Fibroblast of lung (primary cell): ENCODE measurements at regions not wholly inside any gene's neighbourhood (a gene's known extent, or its start where the extent isn't known, plus 50 kb on each side); places are given as distances from the start of the nearest gene placed in this dataset.

Experiments used
- DNase-seq, 2 donors: peaks; one replicate each; pipeline versions ENCODE4 v3.0.0 to v3.0.0-alpha.2; 2010; ENCODE audit warnings: low read depth in 2 of 2
- H2AFZ ChIP-seq: 2 replicates; pipeline ENCODE4 v1.5.1; 2012; ENCODE audit warnings: low read length, control low read depth, inconsistent platforms
- H3K27ac ChIP-seq: 2 replicates; pipeline ENCODE4 v1.5.1; 2011; ENCODE audit warnings: low read length, control low read depth; ENCODE audit not compliant: insufficient read depth
- H3K27me3 ChIP-seq: 2 replicates; pipeline ENCODE4 v1.5.1; 2011; ENCODE audit warnings: mild to moderate bottlenecking, low read length; ENCODE audit not compliant: control insufficient read depth, insufficient read depth
- H3K36me3 ChIP-seq: 2 replicates; pipeline ENCODE4 v1.5.1; 2011; ENCODE audit warnings: low read length; ENCODE audit not compliant: control insufficient read depth, insufficient read depth
- H3K4me1 ChIP-seq: 2 replicates; pipeline ENCODE4 v1.5.1; 2011; ENCODE audit warnings: low read length; ENCODE audit not compliant: control insufficient read depth, insufficient read depth; ENCODE audit errors: extremely low read depth
- H3K4me2 ChIP-seq: 2 replicates; pipeline ENCODE4 v1.5.1; 2011; ENCODE audit warnings: low read length, control low read depth; ENCODE audit not compliant: insufficient read depth; ENCODE audit errors: extremely low read depth
- H3K4me3 ChIP-seq, 4 experiments: fragments of 200-600 bp in 1 of 4; sonication (generic) in 1 of 4; replicated peaks in 1 of 4; 2 replicates each; pipeline ENCODE4 v1.5.1; 2011 to 2016; ENCODE audit warnings: low read length in 4 of 4, low read depth in 3 of 4, mild to moderate bottlenecking in 3 of 4, control low read depth in 2 of 4, inconsistent platforms in 1 of 4, mixed read lengths in 1 of 4; ENCODE audit not compliant: insufficient read depth in 1 of 4; ENCODE audit errors: control extremely low read depth in 1 of 4
- H3K79me2 ChIP-seq: 2 replicates; pipeline ENCODE4 v1.5.1; 2012; ENCODE audit warnings: mild to moderate bottlenecking, low read length, inconsistent platforms; ENCODE audit not compliant: control insufficient read depth, insufficient read depth
- H3K9ac ChIP-seq: 2 replicates; pipeline ENCODE4 v1.5.1; 2011; ENCODE audit warnings: mild to moderate bottlenecking, low read length, control low read depth; ENCODE audit not compliant: insufficient read depth
- H3K9me3 ChIP-seq: 2 replicates; pipeline ENCODE4 v1.5.1; 2012; ENCODE audit warnings: low read depth, low read length; ENCODE audit not compliant: control insufficient read depth, insufficient read depth
- H4K20me1 ChIP-seq: 2 replicates; pipeline ENCODE4 v1.5.1; 2011; ENCODE audit warnings: low read length; ENCODE audit not compliant: control insufficient read depth, insufficient read depth; ENCODE audit errors: extremely low read depth
- EZH2 ChIP-seq: IDR thresholded peaks from 2 replicates; pipeline ENCODE4 v1.5.1; 2012; ENCODE audit warnings: low read length, control low read depth, mild to moderate bottlenecking; ENCODE audit errors: missing control alignments
- TF ChIP-seq, protein P1 (sequence below), 2 donors: IDR thresholded peaks in 1 of 2; conservative IDR thresholded peaks in 1 of 2; 1 replicate in 1 of 2; 2 replicates in 1 of 2; pipeline ENCODE4 v1.5.1; 2011 to 2012; ENCODE audit warnings: low read length in 2 of 2, control low read depth in 1 of 2, inconsistent platforms in 1 of 2, low read depth in 1 of 2, mild to moderate bottlenecking in 1 of 2

DNA sequence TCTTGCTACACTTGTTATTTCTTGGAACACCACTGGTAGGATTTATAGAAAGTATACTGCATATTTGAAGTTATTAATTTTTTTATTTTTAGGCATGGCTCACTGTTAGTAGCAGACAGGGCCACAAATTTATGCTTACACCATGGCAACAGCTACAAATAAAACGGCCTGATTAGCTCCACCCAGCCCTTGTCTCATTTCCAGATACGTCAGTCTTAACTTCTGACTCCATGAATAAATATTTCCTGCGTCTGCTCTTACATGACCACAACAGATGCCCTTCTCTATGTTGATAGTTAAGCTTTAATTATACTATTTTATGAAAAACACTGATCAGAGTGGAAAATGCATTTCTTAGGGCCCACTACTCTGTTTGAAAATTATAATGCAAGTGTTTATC lies 62.3 kb upstream of the CPOX start:
- no peak overlapping the region for H3K4me3 ChIP-seq
- no peak overlapping the region for H3K9ac ChIP-seq
- H3K4me2 ChIP-seq: no peak overlapping the region
- TF ChIP-seq, protein P1, sequence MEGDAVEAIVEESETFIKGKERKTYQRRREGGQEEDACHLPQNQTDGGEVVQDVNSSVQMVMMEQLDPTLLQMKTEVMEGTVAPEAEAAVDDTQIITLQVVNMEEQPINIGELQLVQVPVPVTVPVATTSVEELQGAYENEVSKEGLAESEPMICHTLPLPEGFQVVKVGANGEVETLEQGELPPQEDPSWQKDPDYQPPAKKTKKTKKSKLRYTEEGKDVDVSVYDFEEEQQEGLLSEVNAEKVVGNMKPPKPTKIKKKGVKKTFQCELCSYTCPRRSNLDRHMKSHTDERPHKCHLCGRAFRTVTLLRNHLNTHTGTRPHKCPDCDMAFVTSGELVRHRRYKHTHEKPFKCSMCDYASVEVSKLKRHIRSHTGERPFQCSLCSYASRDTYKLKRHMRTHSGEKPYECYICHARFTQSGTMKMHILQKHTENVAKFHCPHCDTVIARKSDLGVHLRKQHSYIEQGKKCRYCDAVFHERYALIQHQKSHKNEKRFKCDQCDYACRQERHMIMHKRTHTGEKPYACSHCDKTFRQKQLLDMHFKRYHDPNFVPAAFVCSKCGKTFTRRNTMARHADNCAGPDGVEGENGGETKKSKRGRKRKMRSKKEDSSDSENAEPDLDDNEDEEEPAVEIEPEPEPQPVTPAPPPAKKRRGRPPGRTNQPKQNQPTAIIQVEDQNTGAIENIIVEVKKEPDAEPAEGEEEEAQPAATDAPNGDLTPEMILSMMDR (conservative IDR thresholded peaks at IDR 0.05 in 1 of 2, IDR thresholded peaks at IDR 0.05 in 1 of 2; ENCODE audit: low read depth in 1 of 2, low read length in 2 of 2): no peak
- TF ChIP-seq EZH2: no peak
- H3K27ac ChIP-seq: no peak overlapping the region
- no peaks in the 10 kb centered on the region for H3K79me2 ChIP-seq
- H2AFZ ChIP-seq: no peak overlapping the region
- H3K4me1 ChIP-seq: no peaks in the 10 kb centered on the region
- H4K20me1 ChIP-seq: no peaks in the 10 kb centered on the region
- DNase-seq: peak; percentile 44 to 65
- no peaks in the 10 kb centered on the region for H3K27me3 ChIP-seq
- no peaks in the 10 kb centered on the region for H3K36me3 ChIP-seq
- no peaks in the 10 kb centered on the region for H3K9me3 ChIP-seq

DNA sequence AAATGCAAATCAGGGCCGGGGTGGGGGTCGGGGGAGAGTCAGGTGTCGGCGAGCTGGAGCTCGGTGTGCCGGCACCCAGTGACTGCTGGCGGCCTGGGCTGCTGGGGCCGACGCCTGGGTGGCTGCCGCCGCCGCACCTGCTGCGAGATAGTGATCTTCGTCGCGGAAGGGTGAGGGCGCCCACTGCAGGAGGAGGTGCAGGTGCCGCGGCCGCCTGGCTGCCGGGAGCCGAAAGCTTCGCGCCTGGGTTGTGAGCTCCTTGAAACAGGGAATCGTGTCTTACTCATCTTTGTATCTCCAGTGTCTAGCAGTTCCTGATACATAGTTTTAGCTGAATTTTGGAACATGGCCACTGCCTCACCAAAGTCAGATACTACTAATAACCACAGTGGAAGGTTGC lies 64.0 kb upstream of the CPOX start:
- Histone ChIP-seq H3K9me3 (no peaks in the 10 kb centered on the region), H3K36me3 (no peaks in the 10 kb centered on the region), H3K9ac (no peak overlapping the region), H2AFZ (no peak overlapping the region), H3K4me2 (no peak overlapping the region), H3K4me1 (no peaks in the 10 kb centered on the region), H3K79me2 (no peaks in the 10 kb centered on the region), H3K27me3 (peaks cover under 1% of the 10 kb centered on the region), H3K27ac (no peak overlapping the region), H4K20me1 (no peaks in the 10 kb centered on the region), H3K4me3 (no peak overlapping the region)
- peak in 1 of 2 donors; percentile 1 for DNase-seq
- TF ChIP-seq EZH2: no peak
- TF ChIP-seq, protein P1 (conservative IDR thresholded peaks at IDR 0.05 in 1 of 2, IDR thresholded peaks at IDR 0.05 in 1 of 2; ENCODE audit: low read depth in 1 of 2, low read length in 2 of 2): peak; percentile 12 to 23

DNA sequence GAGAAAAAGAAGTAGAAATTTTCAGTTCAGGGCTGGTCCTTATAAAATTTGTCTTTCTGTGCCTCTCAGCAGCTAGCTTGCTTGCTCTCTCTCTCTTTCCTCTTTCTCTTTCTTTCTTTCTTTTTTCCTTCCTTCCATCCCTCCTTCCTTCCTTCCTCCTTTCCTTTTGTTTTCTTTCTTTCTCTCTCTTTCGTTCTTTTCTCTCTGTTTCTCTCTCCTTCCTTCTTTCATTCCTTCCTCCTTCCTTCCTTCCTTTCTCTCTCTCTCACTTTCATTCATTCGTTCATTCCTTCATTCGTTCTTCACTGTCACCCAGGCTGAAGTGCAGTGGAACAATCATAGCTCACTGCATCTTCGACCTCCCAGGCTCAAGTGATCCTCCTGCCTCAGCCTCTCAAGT lies 69.3 kb upstream of the CPOX start:
- Histone ChIP-seq H3K9me3 (no peaks in the 10 kb centered on the region), H3K4me3 (no peak overlapping the region), H3K36me3 (no peaks in the 10 kb centered on the region), H2AFZ (no peak overlapping the region), H3K27ac (no peak overlapping the region), H3K9ac (no peak overlapping the region), H3K79me2 (no peaks in the 10 kb centered on the region), H4K20me1 (no peaks in the 10 kb centered on the region), H3K27me3 (peaks cover 3% of the 10 kb centered on the region), H3K4me2 (no peak overlapping the region), H3K4me1 (no peaks in the 10 kb centered on the region)
- no peak for TF ChIP-seq EZH2
- TF ChIP-seq, protein P1 (conservative IDR thresholded peaks at IDR 0.05 in 1 of 2, IDR thresholded peaks at IDR 0.05 in 1 of 2; ENCODE audit: low read depth in 1 of 2, low read length in 2 of 2): no peak
- no peak for DNase-seq
